A549 (cell line): ENCODE measurements at regions not wholly inside any gene's neighbourhood (a gene's known extent, or its start where the extent isn't known, plus 50 kb on each side); places are given as distances from the start of the nearest gene placed in this dataset.

Experiments
- ATAC-seq, 2 experiments: fragments of 200-7000 bp in 1 of 2; fragments of >200 bp in 1 of 2; cut with Nextera tagmentation in 1 of 2; cut with Tn5 transposase in 1 of 2; 3 replicates each; pipeline versions ENCODE4 v1.8.0 to v1.9.1; 2018 to 2020; ENCODE audit warnings: mild to moderate bottlenecking in 1 of 2, moderate library complexity in 1 of 2
- CTCF ChIA-PET: fragments of 300-600 bp; sonication (Branson Sonifier 250); formaldehyde crosslinking; extraction: SDS; loops from one replicate; lab custom pipeline; 2021; ENCODE audit warnings: antibody characterized with exemption, inconsistent platforms; lab: Yijun Ruan, JAX
- POLR2A ChIA-PET: fragments of 350-600 bp; formaldehyde crosslinking; extraction: SDS; loops from one replicate; lab custom pipeline; 2021; ENCODE audit warnings: antibody characterized with exemption, inconsistent platforms; lab: Yijun Ruan, JAX
- DNase-seq, 2 experiments: peaks; one replicate each; pipeline versions ENCODE4 v3.0.0 to v3.0.0-alpha.2; 2011 to 2016; ENCODE audit warnings: low read depth in 1 of 2, low spot score in 1 of 2
- FAIRE-seq: peaks from 2 replicates; lab custom pipeline; 2011; peaks lifted over from hg19 to GRCh38; lab: Jason Lieb, UNC
- H3K27ac ChIP-seq, 2 experiments: fragments of >200 bp; sonication (Bioruptor Twin); formaldehyde crosslinking; 3 replicates each; pipeline ENCODE4 v1.5.1; 2016 to 2017
- H3K4me1 ChIP-seq: fragments of >200 bp; sonication (Bioruptor Twin); formaldehyde crosslinking; 3 replicates; pipeline ENCODE4 v1.6.1; 2016
- H3K4me2 ChIP-seq: fragments of >200 bp; sonication (Bioruptor Twin); formaldehyde crosslinking; 3 replicates; pipeline ENCODE4 v1.6.1; 2016
- H3K4me3 ChIP-seq: fragments of >200 bp; sonication (Bioruptor Twin); formaldehyde crosslinking; 3 replicates; pipeline ENCODE4 v1.5.1; 2016
- H3K9me3 ChIP-seq: fragments of >200 bp; sonication (Bioruptor Twin); formaldehyde crosslinking; 3 replicates; pipeline ENCODE4 v1.6.1; 2016
- BCL3 ChIP-seq: fragments of >200 bp; sonication (Bioruptor Twin); formaldehyde crosslinking; IDR thresholded peaks from 3 replicates; pipeline ENCODE4 v1.6.1; 2016
- BHLHE40 ChIP-seq: IDR thresholded peaks from 2 replicates; pipeline ENCODE4 v1.6.1; 2012; ENCODE audit warnings: low read depth, low read length, inconsistent platforms
- CBX2 ChIP-seq: fragments of 200-600 bp; sonication (generic); IDR thresholded peaks from 2 replicates; pipeline ENCODE4 v1.6.1; 2016; ENCODE audit warnings: low read depth, mild to moderate bottlenecking, borderline replicate concordance
- CHD2 ChIP-seq: fragments of 150-350 bp; IDR thresholded peaks from 2 replicates; pipeline ENCODE4 v1.6.1; 2014; ENCODE audit warnings: low read length; ENCODE audit not compliant: partially characterized antibody
- CHD4 ChIP-seq: fragments of 200-600 bp; sonication (generic); IDR thresholded peaks from 2 replicates; pipeline ENCODE4 v1.6.1; 2016; ENCODE audit warnings: antibody characterized with exemption, mild to moderate bottlenecking, borderline replicate concordance
- EHF ChIP-seq: fragments of 250-450 bp; sonication (Bioruptor Pico); IDR thresholded peaks from 2 replicates; pipeline ENCODE4 v1.5.0; 2020; ENCODE audit warnings: mild to moderate bottlenecking
- EHMT2 ChIP-seq: fragments of 200-600 bp; sonication (generic); IDR thresholded peaks from 2 replicates; pipeline ENCODE4 v1.6.1; 2016; ENCODE audit warnings: antibody characterized with exemption, low read depth, mild to moderate bottlenecking, moderate library complexity
- HDAC2 ChIP-seq: fragments of 200-600 bp; sonication (generic); IDR thresholded peaks from 2 replicates; pipeline ENCODE4 v1.6.1; 2016
- HMGXB4 ChIP-seq: fragments of 250-450 bp; sonication (Bioruptor Pico); IDR thresholded peaks from 2 replicates; pipeline ENCODE4 v1.5.0; 2021; ENCODE audit warnings: mild to moderate bottlenecking, moderate library complexity, borderline replicate concordance
- HOXA7 ChIP-seq: fragments of 250-450 bp; sonication (Bioruptor Pico); IDR thresholded peaks from 2 replicates; pipeline ENCODE4 v1.5.0; 2020; ENCODE audit warnings: mild to moderate bottlenecking, moderate library complexity
- HOXB13 ChIP-seq: fragments of 250-450 bp; sonication (Bioruptor Pico); IDR thresholded peaks from 2 replicates; pipeline ENCODE4 v1.5.0; 2020; ENCODE audit warnings: low read depth, mild to moderate bottlenecking, moderate library complexity
- KDM1A ChIP-seq: fragments of 200-600 bp; sonication (generic); IDR thresholded peaks from 2 replicates; pipeline ENCODE4 v1.6.1; 2016; ENCODE audit warnings: low read depth, mild to moderate bottlenecking
- KDM5A ChIP-seq: fragments of 200-600 bp; sonication (generic); IDR thresholded peaks from 2 replicates; pipeline ENCODE4 v1.6.1; 2016; ENCODE audit warnings: antibody characterized with exemption, mild to moderate bottlenecking
- MAFK ChIP-seq: fragments of 450-650 bp; IDR thresholded peaks from 2 replicates; pipeline ENCODE4 v1.6.1; 2014; ENCODE audit not compliant: partially characterized antibody
- MYC ChIP-seq: IDR thresholded peaks from 2 replicates; pipeline ENCODE4 v1.6.1; 2012; ENCODE audit warnings: mild to moderate bottlenecking, inconsistent platforms, low read length, improper control_type of control experiment, borderline replicate concordance
- NFE2L2 ChIP-seq: fragments of 150-350 bp; conservative IDR thresholded peaks from 2 replicates; pipeline ENCODE4 v1.6.1; 2014; ENCODE audit warnings: low read length
- NPAS2 ChIP-seq: fragments of 250-450 bp; sonication (Bioruptor Pico); IDR thresholded peaks from 2 replicates; pipeline ENCODE4 v1.8.0; 2022; ENCODE audit warnings: mild to moderate bottlenecking, moderate library complexity, borderline replicate concordance
- NR3C1 ChIP-seq: fragments of >200 bp; sonication (Bioruptor Twin); formaldehyde crosslinking; IDR thresholded peaks from 3 replicates; pipeline ENCODE4 v1.6.1; 2017
- PHF8 ChIP-seq: fragments of 200-600 bp; sonication (generic); IDR thresholded peaks from 2 replicates; pipeline ENCODE4 v1.6.1; 2016; ENCODE audit warnings: low read depth, mild to moderate bottlenecking, antibody characterized with exemption, moderate library complexity, borderline replicate concordance
- POLR2AphosphoS2 ChIP-seq: conservative IDR thresholded peaks from 2 replicates; pipeline ENCODE4 v1.6.1; 2012; ENCODE audit warnings: low read length, improper control_type of control experiment, inconsistent platforms
- RCOR1 ChIP-seq: fragments of 150-350 bp; IDR thresholded peaks from 2 replicates; pipeline ENCODE4 v1.6.1; 2014; ENCODE audit warnings: antibody characterized with exemption, low read length, low read depth
- REST ChIP-seq: fragments of 200-600 bp; sonication (generic); IDR thresholded peaks from 2 replicates; pipeline ENCODE4 v1.6.1; 2016; ENCODE audit warnings: antibody characterized with exemption, mild to moderate bottlenecking, moderate library complexity
- ZFP36 ChIP-seq: fragments of 450-650 bp; IDR thresholded peaks from 2 replicates; pipeline ENCODE4 v1.6.1; 2014; ENCODE audit warnings: borderline replicate concordance; ENCODE audit not compliant: partially characterized antibody
- ZNF302 ChIP-seq: fragments of 250-450 bp; sonication (Bioruptor Pico); IDR thresholded peaks from 2 replicates; pipeline ENCODE4 v1.9.0; 2021; ENCODE audit warnings: inconsistent platforms, mild to moderate bottlenecking, moderate library complexity
- ZSCAN20 ChIP-seq: fragments of 250-450 bp; sonication (Bioruptor Pico); IDR thresholded peaks from 2 replicates; pipeline ENCODE4 v1.8.0; 2022; ENCODE audit warnings: mild to moderate bottlenecking, moderate library complexity
- WGBS: methylation state at CpG from one replicate; pipeline ENCODE4 v1.1.6; 2017; ENCODE audit errors: missing lambda C conversion rate; 5-methylcytosine and 5-hydroxymethylcytosine counted together

- no peaks in the 10 kb centered on the region for H3K4me1 ChIP-seq
- ChIA-PET POLR2A (no interaction called here), CTCF (no interaction called here)
- no peak overlapping the region for H3K4me3 ChIP-seq
- ATAC-seq (no peak), DNase-seq (no peak), FAIRE-seq (no peak)
- H3K9me3 ChIP-seq = no peaks in the 10 kb centered on the region
- WGBS = 0% methylated on average over 3 of the region's 3 CpGs
- no peak overlapping the region for H3K27ac ChIP-seq
- H3K4me2 ChIP-seq = no peak overlapping the region
- TF ChIP-seq POLR2AphosphoS2 = no peak
- TF ChIP-seq HDAC2 = no peak
- TF ChIP-seq EHMT2 = no peak
- TF ChIP-seq HOXB13 = no peak
- no peak for TF ChIP-seq NPAS2 (CRISPR knock-in tag)
- no peak for TF ChIP-seq ZFP36
- TF ChIP-seq PHF8 = no peak
- no peak for TF ChIP-seq REST
- no peak for TF ChIP-seq NFE2L2
These were observed 619.0 kb downstream of the AJAP1 start for GRCh38 chr1:5273280-5274003.

GRCh38 chr1:5272325-5272724 is 617.9 kb downstream of the AJAP1 start:
- ATAC-seq = no peak
- CTCF ChIA-PET = no interaction called here
- Histone ChIP-seq H3K27ac (no peak overlapping the region), H3K9me3 (no peaks in the 10 kb centered on the region), H3K4me3 (no peak overlapping the region), H3K4me1 (no peaks in the 10 kb centered on the region), H3K4me2 (no peak overlapping the region)
- TF ChIP-seq HDAC2 (no peak), BHLHE40 (no peak), HOXA7 (CRISPR knock-in tag) (no peak), EHMT2 (no peak), CHD4 (no peak), KDM1A (no peak), HMGXB4 (no peak), NR3C1 (no peak)
- no peak for DNase-seq
- no peak for FAIRE-seq
- POLR2A ChIA-PET = no interaction called here
- 3% methylated on average over 7 of the region's 7 CpGs for WGBS

GRCh38 chr1:5271264-5271663 is 616.9 kb downstream of the AJAP1 start:
- FAIRE-seq = no peak
- POLR2A ChIA-PET = no interaction called here

More at GRCh38 chr1:5271264-5271663, 616.9 kb downstream of the AJAP1 start:
- H3K9me3 ChIP-seq = no peaks in the 10 kb centered on the region
- H3K4me1 ChIP-seq = no peaks in the 10 kb centered on the region
- H3K4me2 ChIP-seq = no peak overlapping the region
- no peak overlapping the region for H3K4me3 ChIP-seq
- TF ChIP-seq MAFK = no peak
- no peak for TF ChIP-seq KDM5A
- TF ChIP-seq ZNF302 (CRISPR knock-in tag) = no peak
- no peak for TF ChIP-seq CBX2
- no peak for TF ChIP-seq HOXB13
- no peak for TF ChIP-seq PHF8
- TF ChIP-seq CHD2 = no peak
- TF ChIP-seq ZSCAN20 (CRISPR knock-in tag) = no peak
- TF ChIP-seq RCOR1 = no peak
- no peak for TF ChIP-seq MYC
- no peak for TF ChIP-seq EHF (CRISPR knock-in tag)
- TF ChIP-seq BCL3 = no peak
- TF ChIP-seq, all 56 proteins: peak for 0
- ATAC-seq (no peak), DNase-seq (no peak)
- 17% methylated on average over 2 of the region's 2 CpGs for WGBS
- no peak overlapping the region for H3K27ac ChIP-seq
- CTCF ChIA-PET = no interaction called here
